HepG2 (cell line): ENCODE measurements at regions not wholly inside any gene's neighbourhood (a gene's known extent, or its start where the extent isn't known, plus 50 kb on each side); places are given as distances from the start of the nearest gene placed in this dataset.

Experiments used
- ATAC-seq: fragments of 200-7000 bp; cut with Tn5 transposase; 3 replicates; pipeline ENCODE4 v1.9.1; 2020; ENCODE audit warnings: mild to moderate bottlenecking, moderate library complexity
- BruUV-seq: library from RNA; stranded (reverse); fragments of 400-500 nt; replicated peaks from 2 replicates; lab custom pipeline; 2021; lab: Mats Ljungman, UMichigan
- CTCF ChIA-PET: fragments of 300-600 bp; formaldehyde crosslinking; extraction: SDS; loops from one replicate; lab custom pipeline; 2021; ENCODE audit warnings: low total read pairs, inconsistent platforms, low intra/inter-chr PET ratio; lab: Yijun Ruan, JAX
- POLR2A ChIA-PET: fragments of 350-600 bp; sonication (Branson Sonifier 250); formaldehyde crosslinking; loops from one replicate; lab custom pipeline; 2020; ENCODE audit warnings: antibody characterized with exemption, inconsistent platforms; lab: Yijun Ruan, JAX
- DNase-seq: peaks from one replicate; pipeline ENCODE4 v3.0.0-alpha.2; 2015; ENCODE audit warnings: low spot score
- FAIRE-seq: peaks from 3 replicates; lab custom pipeline; 2011; peaks lifted over from hg19 to GRCh38; lab: Jason Lieb, UNC
- H2AFZ ChIP-seq: one replicate; pipeline ENCODE4 v1.6.1; 2011; ENCODE audit warnings: low read length, inconsistent platforms
- H3K27ac ChIP-seq: fragments of 300-600 bp; 3 replicates; pipeline ENCODE4 v1.8.0; 2011; ENCODE audit warnings: mixed run types, mild to moderate bottlenecking, mixed read lengths, low read length, inconsistent platforms; ENCODE audit not compliant: insufficient read depth; ENCODE audit errors: extremely low read length
- H3K27me3 ChIP-seq, 2 experiments: fragments of 200-600 bp in 1 of 2; 2 replicates in 1 of 2; 3 replicates in 1 of 2; pipeline versions ENCODE4 v1.6.0 to v1.8.0; 2011; ENCODE audit warnings: low read length in 2 of 2, mild to moderate bottlenecking in 2 of 2, moderate library complexity in 2 of 2, inconsistent platforms in 1 of 2; ENCODE audit not compliant: insufficient read depth in 2 of 2, control insufficient read depth in 1 of 2
- H3K36me3 ChIP-seq, 2 experiments: fragments of 200-600 bp in 1 of 2; replicated peaks in 1 of 2; 2 replicates in 1 of 2; 3 replicates in 1 of 2; pipeline versions ENCODE4 v1.5.1 to v1.8.0; 2011; ENCODE audit warnings: low read length in 2 of 2, inconsistent platforms in 1 of 2; ENCODE audit not compliant: insufficient read depth in 2 of 2, control insufficient read depth in 1 of 2
- H3K4me1 ChIP-seq: 2 replicates; pipeline ENCODE4 v1.5.1; 2012; ENCODE audit warnings: low read length, inconsistent platforms; ENCODE audit not compliant: insufficient read depth
- H3K4me2 ChIP-seq: 2 replicates; pipeline ENCODE4 v1.6.0; 2011; ENCODE audit warnings: low read depth, low read length, inconsistent platforms
- H3K4me3 ChIP-seq, 3 experiments: fragments of 200-600 bp in 1 of 3; sonication (generic), shearing (Covaris generic) in 1 of 3; replicated peaks in 1 of 3; 2 replicates each; pipeline ENCODE4 v1.5.1; 2011 to 2016; ENCODE audit warnings: low read length in 3 of 3, inconsistent platforms in 2 of 3, low read depth in 2 of 3, mild to moderate bottlenecking in 2 of 3, control low read depth in 1 of 3, mixed read lengths in 1 of 3; ENCODE audit not compliant: insufficient read depth in 1 of 3
- H3K79me2 ChIP-seq: one replicate; pipeline ENCODE4 v1.6.1; 2011; ENCODE audit warnings: low read length, inconsistent platforms; ENCODE audit not compliant: insufficient read depth
- H3K9ac ChIP-seq: 2 replicates; pipeline ENCODE4 v1.6.0; 2011; ENCODE audit warnings: mild to moderate bottlenecking, low read depth, low read length, inconsistent platforms; ENCODE audit not compliant: insufficient read depth
- H3K9me3 ChIP-seq: 2 replicates; pipeline ENCODE4 v1.5.1; 2012; ENCODE audit warnings: mild to moderate bottlenecking, low read length
- H4K20me1 ChIP-seq: 2 replicates; pipeline ENCODE4 v1.6.0; 2011; ENCODE audit warnings: inconsistent platforms, mild to moderate bottlenecking, low read length, moderate library complexity; ENCODE audit not compliant: insufficient read depth
- ATAD3A ChIP-seq: sonication (generic); formaldehyde crosslinking; IDR thresholded peaks from 2 replicates; pipeline ENCODE4 v1.4.0; 2020; ENCODE audit warnings: missing genetic modification reagents
- BRCA1 ChIP-seq: sonication (generic); formaldehyde crosslinking; IDR thresholded peaks from 2 replicates; pipeline ENCODE4 v1.4.0; 2020; ENCODE audit warnings: missing genetic modification reagents
- KDM6A ChIP-seq: IDR thresholded peaks from 2 replicates; pipeline ENCODE4 v1.6.1; 2016; ENCODE audit warnings: low read depth
- MAFF ChIP-seq: IDR thresholded peaks from 2 replicates; pipeline ENCODE4 v1.6.1; 2011; ENCODE audit warnings: low read depth, low read length, improper control_type of control experiment
- MAFK ChIP-seq, 2 experiments: IDR thresholded peaks in 1 of 2; conservative IDR thresholded peaks in 1 of 2; 2 replicates each; pipeline ENCODE4 v1.6.1; 2011; ENCODE audit warnings: improper control_type of control experiment in 2 of 2, low read length in 2 of 2
- NPAS2 ChIP-seq: sonication (generic); formaldehyde crosslinking; IDR thresholded peaks from 2 replicates; pipeline ENCODE4 v1.8.0; 2022; ENCODE audit warnings: mild to moderate bottlenecking, missing genetic modification reagents, borderline replicate concordance
- PBX2 ChIP-seq: IDR thresholded peaks from 2 replicates; pipeline ENCODE4 v1.6.1; 2016; ENCODE audit warnings: control low read depth
- ZBTB1 ChIP-seq: sonication (generic); formaldehyde crosslinking; IDR thresholded peaks from 2 replicates; pipeline ENCODE4 v1.4.0; 2020; ENCODE audit warnings: missing genetic modification reagents, borderline replicate concordance
- ZFYVE20 ChIP-seq: sonication (generic); formaldehyde crosslinking; IDR thresholded peaks from 2 replicates; pipeline ENCODE4 v1.8.0; 2023; ENCODE audit warnings: low read depth, mild to moderate bottlenecking, moderate library complexity, missing genetic modification reagents, borderline replicate concordance
- ZNF329 ChIP-seq: sonication (generic); formaldehyde crosslinking; IDR thresholded peaks from 2 replicates; pipeline ENCODE4 v1.9.0; 2021; ENCODE audit warnings: low read depth, mild to moderate bottlenecking, missing genetic modification reagents
- ZNF503 ChIP-seq: sonication (generic); formaldehyde crosslinking; IDR thresholded peaks from 2 replicates; pipeline ENCODE4 v1.4.0; 2020; ENCODE audit warnings: missing genetic modification reagents
- ZNF570 ChIP-seq: sonication (generic); formaldehyde crosslinking; IDR thresholded peaks from 2 replicates; pipeline ENCODE4 v1.4.0; 2020; ENCODE audit warnings: mild to moderate bottlenecking, missing genetic modification reagents, borderline replicate concordance
- WGBS: methylation state at CpG from one replicate; pipeline ENCODE4 v1.1.6; 2017; ENCODE audit warnings: low lambda C conversion rate; 5-methylcytosine and 5-hydroxymethylcytosine counted together
- in situ Hi-C: cut with HindIII; loops from 2 replicates; pipeline ENCODE4 v1.10.0; 2017; ENCODE audit warnings: low pct_unique_long_range_greater_than_20kb; ENCODE audit not compliant: extremely low pct_ligation_motif_present
- intact Hi-C: fragments of 100-400 bp; cut with micrococcal nuclease; formaldehyde crosslinking; loops from one replicate; pipeline ENCODE4 v1.10.0; 2022; ENCODE audit not compliant: unreplicated experiment

DNA sequence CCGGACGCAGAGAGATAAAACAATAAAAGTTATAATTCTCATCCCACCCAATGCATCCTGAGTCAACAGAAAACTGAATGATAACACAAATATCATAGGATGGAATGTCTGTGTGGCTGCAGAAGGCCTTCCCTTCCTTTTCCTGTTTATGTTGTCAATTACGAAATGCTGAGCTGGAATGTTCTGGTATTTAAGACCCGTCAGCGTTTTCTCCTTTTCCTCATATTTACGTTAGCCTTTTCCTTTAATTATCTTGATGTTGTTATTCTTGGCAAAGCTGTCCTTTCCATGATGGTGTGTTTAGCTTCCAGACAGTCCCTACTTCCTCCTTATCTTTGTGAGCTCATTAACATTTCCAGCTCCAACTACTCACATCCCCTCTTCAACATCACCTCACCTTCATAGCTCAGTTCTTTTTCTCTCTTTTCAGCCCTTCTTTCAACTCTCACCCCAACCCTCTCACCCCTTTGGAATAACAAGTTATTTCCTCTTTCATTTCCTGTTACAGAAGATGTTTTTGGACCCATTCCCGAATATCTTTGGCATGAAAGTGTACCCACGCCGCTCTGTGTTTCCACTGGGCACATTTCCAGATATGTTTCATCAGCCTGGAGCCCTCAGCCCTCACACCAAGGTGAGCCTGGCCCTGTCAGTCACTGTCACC, 221.6 kb downstream of the NR2F1-AS1 start:
- 16% methylated on average over 9 of the region's 9 CpGs for WGBS
- no peak overlapping the region for H3K27ac ChIP-seq
- no peaks in the 10 kb centered on the region for H4K20me1 ChIP-seq
- no peak for ATAC-seq
- in situ Hi-C loops (no loop called here), intact Hi-C loops (no loop called here)
- H3K4me3 ChIP-seq = no peak overlapping the region
- H3K79me2 ChIP-seq = no peaks in the 10 kb centered on the region
- H2AFZ ChIP-seq = no peak overlapping the region
- ChIA-PET CTCF (no interaction called here), POLR2A (no interaction called here)
- peaks cover 0 to 1% of the 10 kb centered on the region in 2 experiments; a peak in 2 of 5 replicates for H3K27me3 ChIP-seq
- no peaks in the 10 kb centered on the region for H3K9me3 ChIP-seq
- no peaks in the 10 kb centered on the region for H3K36me3 ChIP-seq
- H3K4me2 ChIP-seq = no peak overlapping the region
- TF ChIP-seq MAFF = peak; percentile 72
- TF ChIP-seq MAFK (conservative IDR thresholded peaks at IDR 0.05 in 1 of 2, IDR thresholded peaks at IDR 0.05 in 1 of 2; ENCODE audit: low read length in 2 of 2) = peak; percentile 44 to 76; a peak in 3 of 4 replicates
- no peak for TF ChIP-seq ZBTB1 (CRISPR knock-in tag)
- FAIRE-seq = no peak
- H3K9ac ChIP-seq = no peak overlapping the region
- H3K4me1 ChIP-seq = no peaks in the 10 kb centered on the region
- no peak for DNase-seq
- no TSS peak for BruUV-seq

DNA sequence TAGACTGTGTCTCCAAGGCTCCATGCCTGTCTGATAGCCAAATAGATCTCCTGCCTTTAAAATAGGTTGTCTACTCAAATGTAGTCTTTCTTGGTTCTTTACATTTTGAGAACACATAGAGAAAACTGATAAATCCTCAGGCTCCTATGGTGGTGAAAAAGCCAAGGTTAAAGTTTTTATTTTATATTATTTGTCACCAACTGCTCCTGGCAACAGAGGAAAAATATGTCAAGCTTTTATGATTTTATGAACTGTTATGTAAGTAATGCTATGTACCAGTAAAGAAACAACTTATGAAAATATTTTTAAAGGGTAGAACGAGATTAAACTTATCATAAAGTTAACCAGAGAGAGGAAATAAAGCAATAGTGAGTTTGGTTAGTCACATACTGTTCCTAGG, 222.8 kb downstream of the NR2F1-AS1 start:
- in situ Hi-C loops = no loop called here
- H3K9me3 ChIP-seq = no peaks in the 10 kb centered on the region
- BruUV-seq = no TSS peak
- 0% methylated on average over 1 of the region's 1 CpG for WGBS
- no peak for ATAC-seq
- POLR2A ChIA-PET = no interaction called here
- no peak for DNase-seq
- no peaks in the 10 kb centered on the region for H3K36me3 ChIP-seq
- H4K20me1 ChIP-seq = no peaks in the 10 kb centered on the region
- H2AFZ ChIP-seq = no peak overlapping the region
- H3K4me3 ChIP-seq = no peak overlapping the region
- H3K9ac ChIP-seq = no peak overlapping the region
- TF ChIP-seq KDM6A (CRISPR knock-in tag) (no peak), NPAS2 (no peak), PBX2 (CRISPR knock-in tag) (no peak), ATAD3A (CRISPR knock-in tag) (no peak), BRCA1 (no peak), ZFYVE20 (CRISPR knock-in tag) (no peak), ZNF570 (CRISPR knock-in tag) (no peak), ZNF503 (no peak), ZNF329 (CRISPR knock-in tag) (no peak)
- FAIRE-seq = no peak
- H3K79me2 ChIP-seq = no peaks in the 10 kb centered on the region
- H3K27me3 ChIP-seq = peaks cover 1 to 5% of the 10 kb centered on the region in 2 experiments; a peak in 2 of 5 replicates
- H3K4me1 ChIP-seq = no peaks in the 10 kb centered on the region
- no peak overlapping the region for H3K4me2 ChIP-seq
- no peak overlapping the region for H3K27ac ChIP-seq
- intact Hi-C loops = no loop called here
- CTCF ChIA-PET = no interaction called here
